ENCODE measurements at regions not wholly inside any gene's neighbourhood (a gene's known extent, or its start where the extent isn't known, plus 50 kb on each side); places are given as distances from the start of the nearest gene placed in this dataset.

GRCh38 chr17:77693301-77693700 is 265.2 kb upstream of the TNRC6C start:
- peaks cover 0 to 8% (median 3%) of the 10 kb centered on the region in 4 donors for H3K27me3 ChIP-seq
- TF ChIP-seq POLR2AphosphoS5 (IDR thresholded peaks at IDR 0.05) (no peak), EP300 (IDR thresholded peaks at IDR 0.05) (no peak)
- H3K4me1 ChIP-seq, result peaks cover 0 to 14% (median 7%) of the 10 kb centered on the region in 4 donors
- no peak for DNase-seq
- H3K9me3 ChIP-seq, result no peaks in the 10 kb centered on the region
- H3K4me3 ChIP-seq, result no peak overlapping the region
- H3K27ac ChIP-seq, result no peak overlapping the region
- H3K36me3 ChIP-seq, result no peaks in the 10 kb centered on the region
- no peak for ATAC-seq (ENCODE audit: low FRiP score in 2 of 2)
- WGBS, 2 donors, result 84 to 86% methylated on average over 8 to 9 of the region's 9 CpGs

- Histone ChIP-seq H3K27me3 (peaks cover 0 to 8% (median 3%) of the 10 kb centered on the region in 4 donors), H3K4me1 (peaks cover 0 to 14% (median 7%) of the 10 kb centered on the region in 4 donors), H3K36me3 (no peaks in the 10 kb centered on the region), H3K27ac (no peak overlapping the region), H3K4me3 (no peak overlapping the region), H3K9me3 (no peaks in the 10 kb centered on the region)
- no peak for ATAC-seq (ENCODE audit: low FRiP score in 2 of 2)
- WGBS, 2 donors, result 69 to 85% methylated on average over 7 of the region's 7 CpGs
- TF ChIP-seq POLR2AphosphoS5 (IDR thresholded peaks at IDR 0.05) (no peak), EP300 (IDR thresholded peaks at IDR 0.05) (no peak), POLR2A (IDR thresholded peaks at IDR 0.05) (no peak)
- TF ChIP-seq, protein P1, sequence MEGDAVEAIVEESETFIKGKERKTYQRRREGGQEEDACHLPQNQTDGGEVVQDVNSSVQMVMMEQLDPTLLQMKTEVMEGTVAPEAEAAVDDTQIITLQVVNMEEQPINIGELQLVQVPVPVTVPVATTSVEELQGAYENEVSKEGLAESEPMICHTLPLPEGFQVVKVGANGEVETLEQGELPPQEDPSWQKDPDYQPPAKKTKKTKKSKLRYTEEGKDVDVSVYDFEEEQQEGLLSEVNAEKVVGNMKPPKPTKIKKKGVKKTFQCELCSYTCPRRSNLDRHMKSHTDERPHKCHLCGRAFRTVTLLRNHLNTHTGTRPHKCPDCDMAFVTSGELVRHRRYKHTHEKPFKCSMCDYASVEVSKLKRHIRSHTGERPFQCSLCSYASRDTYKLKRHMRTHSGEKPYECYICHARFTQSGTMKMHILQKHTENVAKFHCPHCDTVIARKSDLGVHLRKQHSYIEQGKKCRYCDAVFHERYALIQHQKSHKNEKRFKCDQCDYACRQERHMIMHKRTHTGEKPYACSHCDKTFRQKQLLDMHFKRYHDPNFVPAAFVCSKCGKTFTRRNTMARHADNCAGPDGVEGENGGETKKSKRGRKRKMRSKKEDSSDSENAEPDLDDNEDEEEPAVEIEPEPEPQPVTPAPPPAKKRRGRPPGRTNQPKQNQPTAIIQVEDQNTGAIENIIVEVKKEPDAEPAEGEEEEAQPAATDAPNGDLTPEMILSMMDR (IDR thresholded peaks at IDR 0.05), result no peak
- DNase-seq, result no peak
Observed at GRCh38 chr17:77693776-77694175, 264.7 kb upstream of the TNRC6C start.

- H3K27ac ChIP-seq, result no peak overlapping the region
- H3K9me3 ChIP-seq, result no peaks in the 10 kb centered on the region
- H3K4me3 ChIP-seq, result no peak overlapping the region
- peaks cover 0 to 14% (median 7%) of the 10 kb centered on the region in 4 donors for H3K4me1 ChIP-seq
- TF ChIP-seq, protein P1 (IDR thresholded peaks at IDR 0.05), result no peak
- TF ChIP-seq EP300 (IDR thresholded peaks at IDR 0.05) (no peak), POLR2AphosphoS5 (IDR thresholded peaks at IDR 0.05) (no peak), POLR2A (IDR thresholded peaks at IDR 0.05) (no peak)
- ATAC-seq (ENCODE audit: low FRiP score in 2 of 2) (no peak), DNase-seq (no peak)
- H3K36me3 ChIP-seq, result no peaks in the 10 kb centered on the region
- peaks cover 0 to 8% (median 3%) of the 10 kb centered on the region in 4 donors for H3K27me3 ChIP-seq
- WGBS, 2 donors, result 80 to 82% methylated on average over 8 to 11 of the region's 11 CpGs
Observed at GRCh38 chr17:77694391-77695363, 263.8 kb upstream of the TNRC6C start.

GRCh38 chr17:77695386-77695785 is 263.1 kb upstream of the TNRC6C start:
- ATAC-seq (ENCODE audit: low FRiP score in 2 of 2) (no peak), DNase-seq (no peak)
- peaks cover 0 to 8% (median 3%) of the 10 kb centered on the region in 4 donors for H3K27me3 ChIP-seq
- no peak overlapping the region for H3K4me3 ChIP-seq
- peaks cover 0 to 9% (median 3%) of the 10 kb centered on the region in 4 donors for H3K4me1 ChIP-seq
- H3K36me3 ChIP-seq, result no peaks in the 10 kb centered on the region
- H3K9me3 ChIP-seq, result no peaks in the 10 kb centered on the region
- no peak for TF ChIP-seq POLR2A (IDR thresholded peaks at IDR 0.05)
- TF ChIP-seq, protein P1 (IDR thresholded peaks at IDR 0.05), result no peak
- no peak for TF ChIP-seq POLR2AphosphoS5 (IDR thresholded peaks at IDR 0.05)
- TF ChIP-seq EP300 (IDR thresholded peaks at IDR 0.05), result no peak
- 61 to 84% methylated on average over 6 to 9 of the region's 9 CpGs for WGBS, 2 donors
- H3K27ac ChIP-seq, result no peak overlapping the region

DNA sequence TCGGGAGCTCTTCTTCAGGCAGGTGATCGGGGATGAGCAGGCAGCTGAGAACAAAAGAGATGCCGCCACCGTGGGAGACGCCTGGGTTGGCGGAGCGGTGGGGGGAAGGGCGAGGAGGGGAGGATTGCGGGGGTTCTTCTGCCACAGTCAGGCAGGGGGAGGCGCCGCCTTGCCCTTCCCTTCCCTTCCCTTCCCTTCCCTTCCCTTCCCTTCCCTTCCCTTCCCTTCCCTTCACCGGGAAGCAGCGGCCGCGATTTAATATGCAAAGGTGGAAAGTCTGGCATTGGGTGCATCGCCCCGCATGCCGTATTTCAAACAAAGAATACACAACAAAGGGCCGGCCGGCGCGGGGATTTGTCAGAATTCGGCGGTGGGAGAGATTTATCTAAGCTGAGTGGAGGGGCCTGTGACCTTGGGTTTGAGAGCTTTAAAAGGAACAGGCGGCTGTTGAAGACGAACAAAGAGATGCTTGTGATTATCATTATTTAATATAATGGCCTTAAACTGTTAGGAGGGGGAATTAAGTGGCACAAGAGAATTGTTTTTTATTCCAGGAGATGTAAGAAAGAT is 262.3 kb upstream of the TNRC6C start:
- H3K27me3 ChIP-seq, result peaks cover 0 to 8% (median 3%) of the 10 kb centered on the region in 4 donors

More for the DNA sequence above, 262.3 kb upstream of the TNRC6C start:
- WGBS, 2 donors, result 25 to 30% methylated on average over 26 of the region's 26 CpGs
- no peak overlapping the region for H3K4me3 ChIP-seq
- TF ChIP-seq POLR2AphosphoS5 (IDR thresholded peaks at IDR 0.05) (no peak), EP300 (IDR thresholded peaks at IDR 0.05) (no peak), POLR2A (IDR thresholded peaks at IDR 0.05) (no peak)
- TF ChIP-seq, protein P1 (IDR thresholded peaks at IDR 0.05), result no peak
- ATAC-seq (ENCODE audit: low FRiP score in 2 of 2) (no peak), DNase-seq (no peak)
- H3K4me1 ChIP-seq, result peaks cover 0 to under 1% (median 0%) of the 10 kb centered on the region in 4 donors
- no peak overlapping the region for H3K27ac ChIP-seq
- H3K36me3 ChIP-seq, result no peaks in the 10 kb centered on the region
- H3K9me3 ChIP-seq, result no peaks in the 10 kb centered on the region

All from upper lobe of left lung (tissue), 6 donors.